HG02870 (cell line): ENCODE measurements at regions not wholly inside any gene's neighbourhood (a gene's known extent, or its start where the extent isn't known, plus 50 kb on each side); places are given as distances from the start of the nearest gene placed in this dataset.
A peak's percentile ranks its signal among the peaks of the same experiment; 100 is the strongest.

Experiments used
- ATAC-seq: cut with Tn5 transposase; IDR thresholded peaks from one replicate; pipeline ENCODE4 v1.9.1; 2021; ENCODE audit warnings: mild to moderate bottlenecking, moderate library complexity; ENCODE audit not compliant: unreplicated experiment

- peak; percentile 88 for ATAC-seq
Measured at GRCh38 chr6:166106076-166106686, 61.5 kb downstream of the TBXT start.

DNA sequence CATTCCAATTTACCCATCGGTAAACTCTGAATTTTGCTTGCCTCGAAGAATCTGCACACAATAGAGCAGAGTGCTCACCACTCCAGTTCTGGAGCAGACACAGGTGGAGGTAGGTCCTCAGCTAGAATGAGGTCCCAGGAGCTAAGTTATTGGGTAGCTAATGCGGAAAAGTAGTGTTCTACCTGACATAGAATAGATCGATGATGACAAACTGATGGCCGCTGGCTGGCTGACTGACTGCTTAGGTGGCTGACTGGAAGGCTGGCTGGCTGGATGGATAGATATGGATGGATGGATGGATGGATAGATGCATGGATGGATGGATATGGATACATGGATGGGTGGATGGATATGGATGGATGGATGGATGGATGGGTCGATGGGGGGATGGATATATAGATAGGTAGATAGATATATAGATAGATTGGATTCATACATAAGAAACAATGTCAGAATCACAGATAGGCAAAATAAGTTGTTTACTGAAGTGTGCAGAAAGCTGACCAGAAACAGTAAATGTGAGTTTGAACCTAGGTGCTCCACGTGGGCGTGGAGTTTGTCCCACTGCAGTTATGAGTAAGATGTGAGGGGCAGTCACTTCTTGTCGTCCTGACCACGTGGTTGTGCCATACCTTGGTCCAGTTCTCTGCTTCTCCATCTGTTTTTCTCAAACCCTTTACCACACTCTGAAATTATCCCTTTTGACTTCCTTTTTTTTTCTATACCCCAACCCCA, 62.1 kb downstream of the TBXT start:
- ATAC-seq, result no peak

- ATAC-seq, result no peak
Measured at GRCh38 chr6:166104872-166105271, 62.8 kb downstream of the TBXT start.

- ATAC-seq, result no peak
Measured at GRCh38 chr6:166104107-166104506, 63.5 kb downstream of the TBXT start.

DNA sequence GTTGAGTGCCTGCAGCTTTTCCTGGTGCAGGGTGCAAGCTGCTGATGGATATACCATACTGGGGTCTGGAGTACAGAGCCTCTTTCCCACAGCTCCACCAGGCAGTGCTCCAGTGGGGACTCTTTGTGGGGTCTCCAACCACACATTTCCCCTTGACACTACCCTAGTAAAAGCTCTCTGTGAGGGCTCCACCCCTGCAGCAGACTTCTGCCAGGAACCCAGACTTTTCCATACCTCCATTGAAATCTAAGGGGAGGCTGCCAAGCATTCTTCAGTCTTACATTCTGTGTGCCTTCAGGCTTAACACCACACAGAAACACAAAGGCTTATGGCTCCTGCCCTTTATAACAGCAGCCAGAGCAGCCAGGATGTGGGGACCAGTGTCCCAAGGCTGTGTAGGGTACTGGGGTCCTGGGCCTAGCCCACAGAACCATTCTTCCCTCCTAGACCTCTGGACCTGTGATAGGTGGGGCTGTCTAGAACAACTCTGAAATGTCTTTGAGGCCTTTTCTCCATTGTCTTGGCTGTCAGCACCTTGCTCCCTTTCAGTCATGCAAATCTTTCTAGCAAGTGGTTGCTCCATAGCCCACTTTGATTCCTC, 65.7 kb downstream of the TBXT start:
- no peak for ATAC-seq

GRCh38 chr6:166097914-166098522, 69.6 kb downstream of the TBXT start:
- peak; percentile 74 for ATAC-seq

DNA sequence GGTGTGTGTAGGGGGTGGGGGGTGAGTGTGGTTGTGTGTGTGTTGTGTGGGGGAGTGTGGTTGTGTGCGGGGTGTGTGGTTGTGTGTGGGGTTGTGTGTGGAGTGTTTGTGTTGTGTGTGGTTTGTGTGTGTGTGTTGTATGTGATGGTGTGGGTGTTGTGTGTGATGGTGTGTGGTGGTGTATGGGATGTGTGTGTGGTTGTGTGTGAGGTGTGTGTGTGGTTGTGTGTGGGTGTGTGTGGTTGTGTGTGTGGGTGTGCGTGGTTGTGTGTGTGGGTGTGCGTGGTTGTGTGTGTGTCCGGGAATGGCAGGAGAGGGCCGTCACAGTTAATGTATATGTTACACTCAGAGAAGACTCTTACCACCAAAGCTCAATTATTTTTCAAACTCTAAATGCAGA, 79.8 kb downstream of the TBXT start:
- no peak for ATAC-seq

DNA sequence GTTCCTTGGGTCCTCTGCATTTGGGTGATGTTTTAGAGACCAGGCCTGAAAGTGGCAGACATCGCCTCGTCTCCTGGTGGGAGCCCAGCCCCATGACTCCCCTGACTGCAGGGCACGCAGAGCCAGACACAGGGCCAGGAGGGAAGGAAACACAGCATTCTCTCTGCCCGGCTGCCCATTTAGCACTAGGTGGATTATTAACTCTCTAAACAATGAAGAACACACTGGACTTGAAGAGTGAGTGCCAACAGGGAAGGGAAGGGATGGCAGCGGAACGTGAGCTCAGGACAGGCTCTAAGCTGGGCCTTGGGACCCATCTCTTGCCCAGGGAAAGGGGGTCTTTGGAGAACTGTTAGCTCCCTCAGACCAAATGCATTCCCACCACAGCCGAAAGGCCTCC, 80.4 kb downstream of the TBXT start:
- ATAC-seq, result no peak

- no peak for ATAC-seq
Measured at GRCh38 chr6:166085500-166085899, 82.2 kb downstream of the TBXT start.

- no peak for ATAC-seq
Measured at GRCh38 chr6:166084951-166085350, 82.7 kb downstream of the TBXT start.

DNA sequence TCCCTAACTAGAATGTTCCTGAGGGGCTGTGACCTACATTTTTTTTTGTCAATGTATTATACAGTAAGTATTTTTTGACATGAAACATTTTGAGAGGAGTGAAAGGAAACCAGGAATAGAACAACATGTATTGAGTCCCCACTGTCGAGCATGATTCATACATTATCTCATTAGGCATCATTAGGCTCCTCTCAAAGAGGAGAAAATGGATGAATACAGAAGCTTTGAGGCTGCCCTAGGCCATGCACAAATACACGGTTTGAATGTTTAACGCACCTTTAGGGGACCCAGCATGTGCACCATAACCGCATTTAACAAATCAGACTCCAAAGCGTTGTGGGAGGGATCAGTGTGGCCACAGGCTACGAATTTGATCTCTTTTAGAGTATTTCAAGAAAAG, 87.8 kb downstream of the TBXT start:
- ATAC-seq, result no peak

DNA sequence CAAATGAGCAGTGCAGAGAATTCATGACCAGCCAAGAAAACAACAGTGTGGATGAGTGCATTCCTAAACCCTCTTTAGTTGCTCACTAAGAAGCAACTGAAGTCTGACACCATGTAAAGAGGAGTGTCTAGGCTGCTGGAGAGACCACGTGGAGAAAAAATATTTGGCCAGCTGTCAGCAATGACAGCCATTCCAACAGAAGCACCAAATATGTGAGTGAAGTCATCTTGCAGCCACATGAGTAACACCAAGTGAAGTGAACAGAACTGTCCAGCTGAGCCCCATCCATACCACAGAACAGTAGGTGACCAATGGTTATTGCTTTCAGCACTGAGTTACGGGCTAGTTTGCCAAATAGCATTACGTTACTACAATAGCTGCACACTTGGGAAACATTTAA, 89.4 kb downstream of the TBXT start:
- no peak for ATAC-seq

- ATAC-seq, result no peak
Measured at GRCh38 chr6:166076625-166077024, 91.0 kb downstream of the TBXT start.

- ATAC-seq, result no peak
Measured at GRCh38 chr6:166075925-166076324, 91.7 kb downstream of the TBXT start.

DNA sequence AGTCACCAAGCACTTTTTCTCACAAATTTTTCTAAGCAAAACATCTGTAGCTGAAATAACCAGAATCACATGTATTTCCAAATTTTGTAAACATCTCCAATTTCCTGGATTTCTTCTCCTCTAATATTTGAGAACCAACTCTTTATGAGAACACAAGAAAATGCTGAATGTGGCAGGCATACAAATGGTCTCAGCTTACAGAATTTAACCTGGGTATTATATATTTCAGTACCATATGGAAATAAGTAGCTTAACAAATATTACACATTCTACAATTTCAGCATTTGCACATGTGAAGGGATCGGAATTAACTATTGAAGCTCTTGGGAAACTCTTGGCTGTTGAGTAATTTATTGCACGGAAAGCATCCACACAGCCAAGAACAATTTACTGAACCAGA, 92.5 kb downstream of the TBXT start:
- no peak for ATAC-seq

DNA sequence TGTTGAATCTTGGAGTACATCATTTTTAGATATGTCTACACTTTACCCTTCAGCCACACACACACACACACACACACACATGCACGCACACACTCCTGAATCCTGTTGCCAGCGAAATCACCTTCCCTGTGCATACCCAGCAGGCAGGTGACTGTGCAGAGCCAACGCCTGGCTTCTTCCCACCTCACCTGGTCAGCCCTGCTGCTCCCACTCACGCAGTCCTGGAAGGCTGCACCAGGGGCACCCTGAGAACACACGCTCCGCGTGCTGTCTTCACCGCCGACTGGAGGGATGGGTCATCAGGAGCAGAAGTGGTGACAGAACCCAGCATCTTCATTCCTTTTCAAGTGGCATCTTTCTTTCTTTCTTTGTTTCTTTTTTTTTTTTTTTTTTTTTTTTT, 94.6 kb downstream of the TBXT start:
- ATAC-seq, result no peak

DNA sequence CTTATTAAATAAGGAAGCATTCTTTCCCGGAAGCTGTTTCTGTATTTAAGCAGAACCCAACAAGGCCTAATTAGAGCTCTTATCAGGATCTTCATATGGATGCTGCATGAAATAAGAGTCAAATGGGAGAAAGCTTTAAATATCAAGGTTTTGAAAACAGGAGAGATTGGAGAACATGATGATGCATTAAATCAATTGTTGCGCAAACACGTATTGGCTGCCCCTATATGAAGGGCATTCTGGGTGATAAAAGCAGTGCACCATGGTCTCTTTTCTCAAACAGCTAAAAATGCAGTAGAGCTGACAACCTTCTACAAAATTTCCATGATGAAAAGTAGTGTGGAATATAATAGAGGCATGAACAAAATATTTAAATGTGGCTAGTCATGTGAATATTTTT, 98.9 kb downstream of the TBXT start:
- ATAC-seq, result no peak

- no peak for ATAC-seq
Measured at GRCh38 chr6:166058064-166058739, 109.4 kb downstream of the TBXT start.

DNA sequence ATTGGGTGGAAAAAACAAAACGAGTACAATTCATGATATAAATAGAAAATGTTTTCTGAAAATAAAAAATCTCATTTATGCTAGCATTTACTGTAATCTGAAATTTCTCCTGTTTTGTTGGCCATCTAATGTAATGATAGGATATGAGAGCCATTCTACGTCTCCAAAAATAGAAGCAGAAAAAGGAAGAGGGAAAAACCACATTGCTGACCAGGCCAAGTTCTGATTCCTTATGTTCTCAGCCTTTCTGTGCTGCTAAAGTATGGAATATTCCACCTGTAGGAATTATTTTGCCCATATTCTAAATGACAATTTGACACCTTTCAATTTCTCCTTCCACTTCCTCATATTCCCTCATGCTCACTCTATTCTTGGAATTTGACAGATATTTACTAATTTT, 110.2 kb downstream of the TBXT start:
- ATAC-seq, result no peak

- ATAC-seq, result no peak
Measured at GRCh38 chr6:166056637-166057036, 111.0 kb downstream of the TBXT start.

GRCh38 chr6:166055801-166056200, 111.8 kb downstream of the TBXT start:
- no peak for ATAC-seq
